ENCODE measurements at regions not wholly inside any gene's neighbourhood (a gene's known extent, or its start where the extent isn't known, plus 50 kb on each side); places are given as distances from the start of the nearest gene placed in this dataset.

- Histone ChIP-seq H3K9me2 (replicated peaks; ENCODE audit: control insufficient read depth, low read length) (no peaks in the 10 kb centered on the region), H3K4me1 (ENCODE audit: control insufficient read depth, low read length) (peaks cover 24% of the 10 kb centered on the region), H3K4me3 (ENCODE audit: low read length) (no peak overlapping the region), H4K20me1 (ENCODE audit: control insufficient read depth, insufficient read depth, low read depth, low read length) (no peaks in the 10 kb centered on the region), H3K9me3 (ENCODE audit: control insufficient read depth, insufficient read depth, low read length) (peaks cover 8% of the 10 kb centered on the region; the same call in 1 of the 2 replicates), H3F3A (ENCODE audit: control insufficient read depth, insufficient read depth) (no peaks in the 10 kb centered on the region), H3K27me3 (ENCODE audit: control insufficient read depth, low read length) (no peaks in the 10 kb centered on the region), H3K36me3 (ENCODE audit: control insufficient read depth, low read length) (no peaks in the 10 kb centered on the region), H3K79me2 (ENCODE audit: control insufficient read depth, low read length) (no peaks in the 10 kb centered on the region), H3K4me2 (ENCODE audit: low read length) (no peak overlapping the region), H3K27ac (ENCODE audit: low read depth, low read length) (no peak overlapping the region)
- TF ChIP-seq EZH2phosphoT487 (IDR thresholded peaks at IDR 0.05; ENCODE audit: borderline replicate concordance, low read length) (no peak), CTCF (IDR thresholded peaks at IDR 0.05; ENCODE audit: low read depth, low read length, poor library complexity, severe bottlenecking) (no peak)
Measured at GRCh38 chr1:193542690-193543089, 356.3 kb upstream of the B3GALT2 start.

GRCh38 chr1:193540511-193540910 is 354.1 kb upstream of the B3GALT2 start:
- peaks cover 8% of the 10 kb centered on the region; the same call in 1 of the 2 replicates for H3K9me3 ChIP-seq (ENCODE audit: control insufficient read depth, insufficient read depth, low read length)
- peak overlapping the region; percentile 52 for H3K4me2 ChIP-seq (ENCODE audit: low read length)
- no peaks in the 10 kb centered on the region for H4K20me1 ChIP-seq (ENCODE audit: control insufficient read depth, insufficient read depth, low read depth, low read length)
- no peaks in the 10 kb centered on the region for H3K79me2 ChIP-seq (ENCODE audit: control insufficient read depth, low read length)
- H3K27ac ChIP-seq (ENCODE audit: low read depth, low read length), result no peak overlapping the region
- no peak for TF ChIP-seq EZH2phosphoT487 (IDR thresholded peaks at IDR 0.05; ENCODE audit: borderline replicate concordance, low read length)
- no peak for TF ChIP-seq CTCF (IDR thresholded peaks at IDR 0.05; ENCODE audit: low read depth, low read length, poor library complexity, severe bottlenecking)
- no peaks in the 10 kb centered on the region for H3K36me3 ChIP-seq (ENCODE audit: control insufficient read depth, low read length)
- H3K27me3 ChIP-seq (ENCODE audit: control insufficient read depth, low read length), result no peaks in the 10 kb centered on the region
- 0 out of 2 replicates have a peak overlapping the region, but pooled peaks have one; percentile 42 for H3K4me3 ChIP-seq (ENCODE audit: low read length)
- no peaks in the 10 kb centered on the region for H3F3A ChIP-seq (ENCODE audit: control insufficient read depth, insufficient read depth)
- peaks cover 35% of the 10 kb centered on the region for H3K4me1 ChIP-seq (ENCODE audit: control insufficient read depth, low read length)
- H3K9me2 ChIP-seq (replicated peaks; ENCODE audit: control insufficient read depth, low read length), result no peaks in the 10 kb centered on the region

- no peaks in the 10 kb centered on the region for H3K27me3 ChIP-seq (ENCODE audit: control insufficient read depth, low read length)
Measured at GRCh38 chr1:193539731-193540459, 353.5 kb upstream of the B3GALT2 start.

More at GRCh38 chr1:193539731-193540459, 353.5 kb upstream of the B3GALT2 start:
- peak overlapping the region; percentile 42 for H3K4me3 ChIP-seq (ENCODE audit: low read length)
- H3F3A ChIP-seq (ENCODE audit: control insufficient read depth, insufficient read depth), result no peaks in the 10 kb centered on the region
- no peak overlapping the region for H3K27ac ChIP-seq (ENCODE audit: low read depth, low read length)
- H3K9me3 ChIP-seq (ENCODE audit: control insufficient read depth, insufficient read depth, low read length), result peaks cover 8% of the 10 kb centered on the region; the same call in 1 of the 2 replicates
- peaks cover 35% of the 10 kb centered on the region for H3K4me1 ChIP-seq (ENCODE audit: control insufficient read depth, low read length)
- H3K9me2 ChIP-seq (replicated peaks; ENCODE audit: control insufficient read depth, low read length), result no peaks in the 10 kb centered on the region
- H3K36me3 ChIP-seq (ENCODE audit: control insufficient read depth, low read length), result no peaks in the 10 kb centered on the region
- H3K4me2 ChIP-seq (ENCODE audit: low read length), result peak overlapping the region; percentile 52
- H3K79me2 ChIP-seq (ENCODE audit: control insufficient read depth, low read length), result no peaks in the 10 kb centered on the region
- no peaks in the 10 kb centered on the region for H4K20me1 ChIP-seq (ENCODE audit: control insufficient read depth, insufficient read depth, low read depth, low read length)
- no peak for TF ChIP-seq CTCF (IDR thresholded peaks at IDR 0.05; ENCODE audit: low read depth, low read length, poor library complexity, severe bottlenecking)
- TF ChIP-seq EZH2phosphoT487 (IDR thresholded peaks at IDR 0.05; ENCODE audit: borderline replicate concordance, low read length), result no peak
